ENCODE measurements at regions not wholly inside any gene's neighbourhood (a gene's known extent, or its start where the extent isn't known, plus 50 kb on each side); places are given as distances from the start of the nearest gene placed in this dataset.

DNA sequence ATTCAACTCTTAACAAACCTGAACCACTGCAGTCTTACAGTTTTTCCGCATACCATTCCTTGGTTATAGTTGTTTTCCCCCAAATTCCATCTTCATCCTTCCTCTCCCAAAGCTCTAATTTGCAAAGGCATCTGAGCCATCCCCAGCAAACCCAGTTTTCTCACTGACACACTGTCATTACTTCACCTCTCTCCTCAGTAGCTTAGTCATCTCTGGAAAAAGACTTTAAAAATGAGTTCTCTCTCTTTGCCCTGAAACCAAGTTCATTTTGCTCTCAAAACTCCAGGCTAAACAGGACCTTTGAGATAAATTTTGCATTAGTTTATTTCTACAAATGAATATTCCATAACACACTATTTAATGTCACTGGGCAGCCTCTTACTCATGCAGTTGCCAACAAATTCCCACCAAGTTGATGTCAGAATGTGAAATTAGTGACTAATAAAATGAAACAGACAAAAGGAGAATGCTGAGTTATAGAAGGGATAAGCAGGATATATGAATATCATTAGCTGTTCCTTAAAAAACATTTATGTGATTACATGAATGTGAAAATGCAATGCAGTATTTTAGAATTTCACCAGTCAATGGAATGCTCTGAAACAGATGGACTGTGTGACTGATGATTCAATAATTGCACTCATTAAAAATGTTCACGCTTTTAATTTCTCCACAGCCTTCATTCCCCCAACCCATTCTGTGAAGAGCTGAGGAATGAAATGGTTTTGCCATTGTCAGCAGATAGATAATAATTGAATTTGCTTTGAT lies 107.4 kb upstream of the DMAC1 start:
- no peak overlapping the region for H3K4me3 ChIP-seq (ENCODE audit: low read length)
- no peaks in the 10 kb centered on the region for H3K9me3 Mint-ChIP-seq
- DNase-seq, result no peak
- H3K4me1 ChIP-seq (ENCODE audit: insufficient read depth, low read length), result no peaks in the 10 kb centered on the region
- no peak overlapping the region for H3K27ac ChIP-seq (ENCODE audit: low read depth, low read length)
- peaks cover 2 to 4% of the 10 kb centered on the region in 2 donors for H3K27me3 Mint-ChIP-seq
- H3K9me3 ChIP-seq (ENCODE audit: low read length), result no peaks in the 10 kb centered on the region
- peaks cover 0 to 2% (median 0%) of the 10 kb centered on the region in 3 donors for H3K4me1 Mint-ChIP-seq
- H3K4me3 Mint-ChIP-seq, result no peak overlapping the region
- no peaks in the 10 kb centered on the region for H3K36me3 ChIP-seq (ENCODE audit: insufficient read depth, low read length)
- ChIA-PET POLR2A (no interaction called here), CTCF (no interaction called here)
- H3K27me3 ChIP-seq (ENCODE audit: insufficient read depth, low read length, poor library complexity, severe bottlenecking), result no peaks in the 10 kb centered on the region
- H3K36me3 Mint-ChIP-seq, result no peaks in the 10 kb centered on the region
- peak overlapping the region in 1 of 8 donors; percentile 91 for H3K27ac Mint-ChIP-seq

DNA sequence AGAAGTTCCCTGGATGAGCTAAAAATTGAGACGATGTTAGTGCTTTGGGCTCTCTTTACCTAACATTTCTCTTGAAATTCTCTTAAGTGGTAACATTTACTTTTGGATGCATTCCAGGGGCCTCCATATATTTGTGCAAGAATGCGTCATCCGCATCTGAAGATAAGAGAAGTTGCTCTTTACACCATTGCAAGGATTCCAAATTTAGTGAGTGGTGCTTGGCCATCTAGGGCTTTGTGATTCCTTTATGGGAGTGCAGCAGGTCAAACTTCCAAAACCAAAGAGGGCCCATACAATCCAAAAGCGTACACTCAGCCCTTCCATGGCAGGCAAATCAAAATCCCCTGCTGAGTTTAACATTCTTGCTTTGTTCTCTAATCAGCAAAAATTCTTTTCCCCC lies 102.0 kb upstream of the DMAC1 start:
- ChIA-PET POLR2A (no interaction called here), CTCF (no interaction called here)
- Mint-ChIP-seq H3K27me3 (peaks cover 0 to 2% of the 10 kb centered on the region in 2 donors), H3K27ac (no peak overlapping the region), H3K9me3 (no peaks in the 10 kb centered on the region), H3K36me3 (no peaks in the 10 kb centered on the region), H3K4me1 (no peaks in the 10 kb centered on the region), H3K4me3 (no peak overlapping the region)
- H3K9me3 ChIP-seq (ENCODE audit: low read length), result no peaks in the 10 kb centered on the region
- DNase-seq, result no peak
- H3K36me3 ChIP-seq (ENCODE audit: insufficient read depth, low read length), result no peaks in the 10 kb centered on the region
- H3K4me3 ChIP-seq (ENCODE audit: low read length), result no peak overlapping the region
- H3K4me1 ChIP-seq (ENCODE audit: insufficient read depth, low read length), result no peaks in the 10 kb centered on the region
- no peaks in the 10 kb centered on the region for H3K27me3 ChIP-seq (ENCODE audit: insufficient read depth, low read length, poor library complexity, severe bottlenecking)
- H3K27ac ChIP-seq (ENCODE audit: low read depth, low read length), result no peak overlapping the region

DNA sequence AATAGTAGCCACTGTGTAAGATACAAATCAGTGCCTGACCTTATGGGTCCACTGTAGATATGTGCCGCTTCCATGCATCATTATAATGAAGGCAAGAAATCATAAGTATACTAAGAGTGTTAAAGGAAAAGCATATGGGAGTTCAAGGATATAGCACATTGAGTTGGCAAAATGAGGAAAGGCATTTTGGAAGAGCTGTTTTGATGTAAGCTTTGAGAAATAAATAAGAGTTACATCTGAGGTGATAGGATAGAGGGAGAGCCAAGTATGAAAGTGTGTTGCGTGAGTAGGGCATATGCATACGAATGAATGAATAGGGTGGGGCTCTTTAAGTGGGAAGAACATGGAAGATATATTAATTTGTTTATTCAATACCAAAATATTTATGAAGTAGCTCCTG lies 101.0 kb upstream of the DMAC1 start:
- Histone ChIP-seq H3K27ac (ENCODE audit: low read depth, low read length) (no peak overlapping the region), H3K4me3 (ENCODE audit: low read length) (no peak overlapping the region), H3K4me1 (ENCODE audit: insufficient read depth, low read length) (no peaks in the 10 kb centered on the region), H3K36me3 (ENCODE audit: insufficient read depth, low read length) (no peaks in the 10 kb centered on the region), H3K27me3 (ENCODE audit: insufficient read depth, low read length, poor library complexity, severe bottlenecking) (no peaks in the 10 kb centered on the region), H3K9me3 (ENCODE audit: low read length) (no peaks in the 10 kb centered on the region)
- no peak overlapping the region for H3K27ac Mint-ChIP-seq
- H3K27me3 Mint-ChIP-seq, result peaks cover 0 to 2% of the 10 kb centered on the region in 2 donors
- CTCF ChIA-PET, result no interaction called here
- no peaks in the 10 kb centered on the region for H3K4me1 Mint-ChIP-seq
- no peaks in the 10 kb centered on the region for H3K36me3 Mint-ChIP-seq
- POLR2A ChIA-PET, result no interaction called here
- DNase-seq, result no peak
- no peak overlapping the region for H3K4me3 Mint-ChIP-seq
- no peaks in the 10 kb centered on the region for H3K9me3 Mint-ChIP-seq

DNA sequence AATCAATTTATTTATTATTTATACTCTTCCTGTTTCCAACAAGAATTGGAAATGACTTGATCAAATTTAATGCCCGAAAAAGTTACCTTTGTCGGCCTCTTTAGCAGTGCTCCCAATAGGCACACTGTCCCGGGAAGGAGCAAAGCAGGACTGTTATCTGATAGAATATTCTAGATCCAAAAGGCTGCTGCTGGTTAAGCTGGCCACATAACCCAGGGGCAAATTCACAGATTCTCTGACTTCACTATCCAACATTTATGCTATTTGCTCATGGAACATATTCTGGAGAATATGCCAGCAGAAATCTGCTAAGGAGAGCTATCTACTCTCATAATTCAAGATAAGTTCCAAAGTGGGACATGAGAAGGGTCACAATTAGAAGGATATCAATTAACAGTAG lies 100.2 kb upstream of the DMAC1 start:
- no peak overlapping the region for H3K4me3 ChIP-seq (ENCODE audit: low read length)
- no peak for DNase-seq
- no peaks in the 10 kb centered on the region for H3K36me3 Mint-ChIP-seq
- CTCF ChIA-PET, result no interaction called here
- H3K4me1 Mint-ChIP-seq, result no peaks in the 10 kb centered on the region
- no peaks in the 10 kb centered on the region for H3K9me3 Mint-ChIP-seq
- peaks cover 0 to 2% of the 10 kb centered on the region in 2 donors for H3K27me3 Mint-ChIP-seq
- no peaks in the 10 kb centered on the region for H3K4me1 ChIP-seq (ENCODE audit: insufficient read depth, low read length)
- no peaks in the 10 kb centered on the region for H3K36me3 ChIP-seq (ENCODE audit: insufficient read depth, low read length)
- POLR2A ChIA-PET, result no interaction called here
- no peaks in the 10 kb centered on the region for H3K27me3 ChIP-seq (ENCODE audit: insufficient read depth, low read length, poor library complexity, severe bottlenecking)
- H3K27ac ChIP-seq (ENCODE audit: low read depth, low read length), result no peak overlapping the region
- H3K4me3 Mint-ChIP-seq, result no peak overlapping the region
- H3K9me3 ChIP-seq (ENCODE audit: low read length), result no peaks in the 10 kb centered on the region
- H3K27ac Mint-ChIP-seq, result no peak overlapping the region

DNA sequence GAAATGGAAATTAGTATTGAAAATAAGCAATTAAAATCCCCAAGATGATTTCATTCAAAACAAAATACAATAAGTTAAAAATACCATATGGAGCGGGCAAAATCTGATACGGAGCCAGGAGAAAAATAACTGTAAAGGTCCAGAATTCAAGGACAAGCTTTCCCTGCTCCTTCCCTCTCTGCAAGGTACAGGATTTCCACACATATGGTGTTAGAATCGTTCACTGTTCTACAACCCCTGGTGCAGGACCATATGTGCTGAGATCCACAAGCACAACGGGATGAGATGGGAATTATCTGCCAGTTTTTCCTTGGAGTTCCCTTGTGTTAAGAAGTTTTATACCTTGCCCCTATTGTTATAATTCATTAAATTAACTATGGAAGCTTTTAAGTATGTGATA lies 94.7 kb upstream of the DMAC1 start:
- H3K36me3 Mint-ChIP-seq, result no peaks in the 10 kb centered on the region
- H3K9me3 ChIP-seq (ENCODE audit: low read length), result no peaks in the 10 kb centered on the region
- H3K4me1 ChIP-seq (ENCODE audit: insufficient read depth, low read length), result no peaks in the 10 kb centered on the region
- no peak overlapping the region for H3K27ac ChIP-seq (ENCODE audit: low read depth, low read length)
- H3K27me3 Mint-ChIP-seq, result peaks cover 0 to 2% of the 10 kb centered on the region in 2 donors
- no peak for DNase-seq
- CTCF ChIA-PET, result interaction anchor here (1.4 kb wide), 1 partner anchor 21 kb away, joined by 3 read pairs; no protein-coding TSS in a partner anchor
- no peak overlapping the region for H3K27ac Mint-ChIP-seq
- no peak overlapping the region for H3K4me3 Mint-ChIP-seq
- H3K36me3 ChIP-seq (ENCODE audit: insufficient read depth, low read length), result no peaks in the 10 kb centered on the region
- no peak overlapping the region for H3K4me3 ChIP-seq (ENCODE audit: low read length)
- H3K9me3 Mint-ChIP-seq, result peaks cover 0 to 7% (median 0%) of the 10 kb centered on the region in 5 donors
- no peaks in the 10 kb centered on the region for H3K27me3 ChIP-seq (ENCODE audit: insufficient read depth, low read length, poor library complexity, severe bottlenecking)
- POLR2A ChIA-PET, result no interaction called here
- no peaks in the 10 kb centered on the region for H3K4me1 Mint-ChIP-seq

DNA sequence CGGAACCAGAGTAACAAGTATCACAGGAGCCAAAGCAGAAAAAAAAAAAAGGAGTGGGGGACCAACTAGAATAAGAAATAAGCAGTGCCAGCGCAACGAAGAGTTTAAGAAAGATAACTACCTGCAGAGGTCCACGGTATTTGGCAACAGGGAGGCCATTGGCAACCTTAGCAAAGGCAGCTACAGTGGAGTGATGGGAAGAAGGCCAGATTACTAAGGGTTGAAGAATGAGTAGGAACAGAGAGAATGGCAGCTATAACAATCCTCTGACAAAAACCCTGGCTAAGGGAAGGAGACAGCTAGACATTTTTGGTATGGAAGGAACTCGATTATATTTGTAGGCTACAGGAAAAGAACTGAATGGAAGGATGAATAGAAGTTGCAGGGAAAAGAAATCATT lies 93.4 kb upstream of the DMAC1 start:
- no peaks in the 10 kb centered on the region for H3K9me3 ChIP-seq (ENCODE audit: low read length)
- no peaks in the 10 kb centered on the region for H3K27me3 ChIP-seq (ENCODE audit: insufficient read depth, low read length, poor library complexity, severe bottlenecking)
- Mint-ChIP-seq H3K9me3 (peaks cover 0 to 7% (median 0%) of the 10 kb centered on the region in 5 donors), H3K36me3 (no peaks in the 10 kb centered on the region), H3K27me3 (no peaks in the 10 kb centered on the region), H3K4me3 (no peak overlapping the region), H3K27ac (no peak overlapping the region), H3K4me1 (no peaks in the 10 kb centered on the region)
- ChIA-PET POLR2A (no interaction called here), CTCF (interaction anchor here (1.4 kb wide), 1 partner anchor 20 kb away, joined by 3 read pairs; no protein-coding TSS in a partner anchor)
- H3K27ac ChIP-seq (ENCODE audit: low read depth, low read length), result no peak overlapping the region
- H3K4me1 ChIP-seq (ENCODE audit: insufficient read depth, low read length), result no peaks in the 10 kb centered on the region
- no peak for DNase-seq
- H3K4me3 ChIP-seq (ENCODE audit: low read length), result no peak overlapping the region
- H3K36me3 ChIP-seq (ENCODE audit: insufficient read depth, low read length), result no peaks in the 10 kb centered on the region

DNA sequence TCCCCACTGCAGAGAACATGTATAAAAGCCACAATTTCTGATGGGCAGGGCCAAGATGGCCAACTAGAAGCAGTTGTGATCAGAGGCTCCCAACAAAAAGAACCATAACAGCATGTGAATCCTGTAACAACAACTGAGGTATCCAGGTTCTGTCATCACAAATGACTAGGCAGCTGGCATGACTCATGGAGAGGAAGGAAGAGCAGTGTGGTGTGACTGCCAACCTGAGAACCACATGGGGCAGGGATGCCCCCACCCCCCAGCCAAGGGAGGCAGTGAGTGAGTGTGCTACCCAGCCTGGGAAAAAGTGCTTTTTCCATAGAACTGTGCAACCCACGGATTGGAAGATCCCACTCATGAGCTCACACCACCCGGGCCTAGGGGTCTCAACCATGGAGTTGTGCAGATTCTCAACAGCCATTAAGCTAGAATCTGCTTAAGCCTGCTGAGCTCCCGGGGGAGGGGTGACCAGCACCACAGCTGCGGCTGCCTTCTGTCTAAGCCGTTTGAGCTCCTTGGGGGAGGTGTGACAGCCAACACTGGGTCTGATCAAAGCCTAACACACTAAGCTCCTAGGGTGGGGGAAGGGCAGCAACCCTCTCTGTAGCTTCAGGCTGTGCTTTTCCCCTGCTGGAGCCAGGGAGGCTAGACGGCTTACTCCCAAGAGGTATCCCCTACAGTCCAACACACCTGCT lies 80.1 kb upstream of the DMAC1 start:
- Histone ChIP-seq H3K9me3 (ENCODE audit: low read length) (no peaks in the 10 kb centered on the region), H3K4me3 (ENCODE audit: low read length) (no peak overlapping the region), H3K27ac (ENCODE audit: low read depth, low read length) (no peak overlapping the region), H3K27me3 (ENCODE audit: insufficient read depth, low read length, poor library complexity, severe bottlenecking) (no peaks in the 10 kb centered on the region), H3K4me1 (ENCODE audit: insufficient read depth, low read length) (peaks cover 5% of the 10 kb centered on the region), H3K36me3 (ENCODE audit: insufficient read depth, low read length) (no peaks in the 10 kb centered on the region)
- H3K27ac Mint-ChIP-seq, result peak overlapping the region in 2 of 8 donors; percentile 4 to 26
- peak overlapping the region in 1 of 7 donors; percentile 45 for H3K4me3 Mint-ChIP-seq
- POLR2A ChIA-PET, result no interaction called here
- peak in 2 of 5 donors; percentile 23 to 48 for DNase-seq
- H3K36me3 Mint-ChIP-seq, result peaks cover 0 to 25% (median 0%) of the 10 kb centered on the region in 3 donors
- H3K9me3 Mint-ChIP-seq, result peaks cover 0 to 10% (median 8%) of the 10 kb centered on the region in 5 donors
- H3K4me1 Mint-ChIP-seq, result peaks cover 6 to 12% (median 10%) of the 10 kb centered on the region in 3 donors
- CTCF ChIA-PET, result no interaction called here
- H3K27me3 Mint-ChIP-seq, result peaks cover 3 to 6% of the 10 kb centered on the region in 2 donors

DNA sequence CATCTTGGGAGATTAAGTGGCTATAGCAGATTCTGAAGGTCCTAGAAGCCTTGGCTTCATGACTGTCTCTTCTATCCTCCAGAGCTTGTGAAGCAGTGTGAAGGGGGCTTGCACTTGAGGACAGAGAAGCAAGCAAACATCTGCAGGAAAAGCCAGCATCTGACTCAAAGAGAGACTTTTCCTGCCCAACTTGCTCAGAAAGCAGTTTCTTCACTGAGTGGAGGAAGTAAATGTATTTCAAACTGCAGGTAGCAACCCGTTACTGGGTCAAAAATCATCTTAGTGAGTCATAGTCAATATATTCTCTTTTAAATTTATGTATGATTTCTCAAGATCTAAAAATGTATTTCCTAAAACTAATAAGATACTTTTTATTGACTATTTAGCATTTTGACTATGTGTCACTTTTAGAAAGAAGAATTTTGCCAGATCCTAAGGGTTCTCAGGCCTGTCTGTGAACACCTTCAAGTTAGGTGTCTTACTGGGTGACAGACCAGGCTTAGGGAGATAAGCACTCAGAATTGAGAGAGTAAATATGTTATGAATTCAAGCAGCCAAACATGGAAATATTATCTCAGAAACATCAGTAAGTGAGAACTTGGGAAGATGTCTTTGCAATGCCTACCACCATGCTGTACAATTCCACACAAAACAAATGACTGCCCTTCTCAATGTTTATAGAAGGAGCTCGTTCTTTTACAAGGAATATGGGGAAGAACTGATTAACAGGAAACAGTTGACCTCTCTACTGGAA lies 72.6 kb upstream of the DMAC1 start:
- DNase-seq, result no peak
- H3K36me3 ChIP-seq (ENCODE audit: insufficient read depth, low read length), result no peaks in the 10 kb centered on the region
- Mint-ChIP-seq H3K9me3 (peaks cover 0 to 8% (median 4%) of the 10 kb centered on the region in 5 donors), H3K36me3 (peaks cover 0 to 12% (median 0%) of the 10 kb centered on the region in 3 donors), H3K27me3 (peaks cover 0 to 4% of the 10 kb centered on the region in 2 donors), H3K4me1 (no peaks in the 10 kb centered on the region), H3K27ac (peak overlapping the region in 3 of 8 donors; percentile 10 to 23 (median 13)), H3K4me3 (no peak overlapping the region)
- H3K27me3 ChIP-seq (ENCODE audit: insufficient read depth, low read length, poor library complexity, severe bottlenecking), result no peaks in the 10 kb centered on the region
- no peak overlapping the region for H3K4me3 ChIP-seq (ENCODE audit: low read length)
- CTCF ChIA-PET, result interaction anchor here (1.2 kb wide), 1 partner anchor 21 kb away, joined by 3 read pairs; no protein-coding TSS in a partner anchor
- POLR2A ChIA-PET, result no interaction called here
- H3K9me3 ChIP-seq (ENCODE audit: low read length), result no peaks in the 10 kb centered on the region
- no peak overlapping the region for H3K27ac ChIP-seq (ENCODE audit: low read depth, low read length)
- no peaks in the 10 kb centered on the region for H3K4me1 ChIP-seq (ENCODE audit: insufficient read depth, low read length)

Data from CD8-positive, alpha-beta memory T cell (primary cell).